Psoas muscle (tissue), 7 donors: ENCODE measurements at regions not wholly inside any gene's neighbourhood (a gene's known extent, or its start where the extent isn't known, plus 50 kb on each side); places are given as distances from the start of the nearest gene placed in this dataset.
A peak's percentile ranks its signal among the peaks of the same experiment; 100 is the strongest.

ENCODE experiments used
- ATAC-seq, 4 donors: fragments of 200-7000 bp; cut with Tn5 transposase; one replicate each; pipeline ENCODE4 v1.9.1; 2020; ENCODE audit warnings: moderate library complexity in 3 of 4, mild to moderate bottlenecking in 2 of 4
- DNase-seq, 2 donors: peaks; one replicate each; pipeline ENCODE4 v3.0.0-alpha.2; 2020
- H3K27ac ChIP-seq: fragments of 200-600 bp; one replicate; pipeline ENCODE4 v1.8.0; 2022
- H3K27me3 ChIP-seq, 3 donors: fragments of 200-600 bp in 1 of 3; one replicate each; pipeline versions ENCODE4 v1.6.1 to v1.8.0; 2013 to 2022; ENCODE audit warnings: low read length in 2 of 3, mild to moderate bottlenecking in 2 of 3, moderate library complexity in 1 of 3; ENCODE audit not compliant: insufficient read depth in 3 of 3
- H3K36me3 ChIP-seq, 2 donors: fragments of 200-600 bp in 1 of 2; one replicate each; pipeline versions ENCODE4 v1.6.1 to v1.8.0; 2013 to 2022; ENCODE audit warnings: low read depth in 1 of 2, mild to moderate bottlenecking in 1 of 2, moderate library complexity in 1 of 2; ENCODE audit not compliant: insufficient read depth in 1 of 2
- H3K4me1 ChIP-seq: fragments of 200-600 bp; one replicate; pipeline ENCODE4 v1.8.0; 2022
- H3K4me3 ChIP-seq: fragments of 200-600 bp; one replicate; pipeline ENCODE4 v1.8.0; 2022; ENCODE audit warnings: mild to moderate bottlenecking
- H3K9me3 ChIP-seq: fragments of 200-600 bp; one replicate; pipeline ENCODE4 v1.8.0; 2022
- WGBS, 3 donors: extraction: QIAGEN DNeasy Blood & Tissue Kit; methylation state at CpG; one replicate each; pipeline versions ENCODE4 v1.1.6 to v1.1.7; 2013; 5-methylcytosine and 5-hydroxymethylcytosine counted together
- intact Hi-C, 2 donors: fragments of 100-400 bp; cut with DNase I; formaldehyde crosslinking; loops; one replicate each; pipeline versions ENCODE4 v1.11.0 to v1.14.2; 2022
- TF ChIP-seq, protein P1 (sequence below): fragments of 200-600 bp; IDR thresholded peaks from one replicate; pipeline ENCODE4 v1.8.0; 2022; ENCODE audit warnings: antibody characterized with exemption
- donor health status: healthy with polysubstance abuse.
- donor health status: DM: no; HTN: no; CAD: no; lungs with moderate emphysema.
- donor health status: Bipolar disorder and iron deficiency.
- donor health status: healthy.
- donor health status: DM: yes; HTN: yes; CAD: no.
- donor health status: DM: no; HTN: no; CAD: no.
- donor health status: DM: yes; HTN: yes; CAD: no.

DNA sequence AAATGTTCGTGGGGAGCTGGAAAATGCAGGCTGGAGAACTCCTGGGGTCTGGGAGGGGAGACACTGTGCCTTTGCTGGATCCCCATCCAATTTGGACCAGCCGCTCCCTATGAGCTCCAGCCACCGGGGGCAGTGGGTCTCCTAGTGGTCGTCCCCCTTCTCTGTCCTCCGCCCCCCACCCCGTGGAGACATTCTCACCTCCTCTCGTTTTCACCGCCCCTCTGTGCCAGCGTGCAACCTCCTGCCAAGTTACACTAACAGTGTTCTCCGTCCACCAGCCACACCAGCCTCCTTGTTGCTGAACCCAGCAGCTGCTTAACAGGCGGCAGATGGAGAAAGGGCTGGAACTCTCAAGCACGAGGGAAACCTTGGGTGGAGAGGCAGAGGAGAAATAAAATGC, 67.4 kb upstream of the SOX9 start:
- no peaks in the 10 kb centered on the region for H3K36me3 ChIP-seq
- peaks cover 0 to 3% (median 0%) of the 10 kb centered on the region in 3 donors for H3K27me3 ChIP-seq
- ATAC-seq (peak in 1 of 4 donors; percentile 46), DNase-seq (no peak)
- H3K4me3 ChIP-seq: no peak overlapping the region
- no peak overlapping the region for H3K27ac ChIP-seq
- intact Hi-C loops: no loop called here
- no peaks in the 10 kb centered on the region for H3K9me3 ChIP-seq
- 8 to 12% (median 10%) methylated on average over 12 of the region's 12 CpGs for WGBS, 3 donors
- TF ChIP-seq, protein P1, sequence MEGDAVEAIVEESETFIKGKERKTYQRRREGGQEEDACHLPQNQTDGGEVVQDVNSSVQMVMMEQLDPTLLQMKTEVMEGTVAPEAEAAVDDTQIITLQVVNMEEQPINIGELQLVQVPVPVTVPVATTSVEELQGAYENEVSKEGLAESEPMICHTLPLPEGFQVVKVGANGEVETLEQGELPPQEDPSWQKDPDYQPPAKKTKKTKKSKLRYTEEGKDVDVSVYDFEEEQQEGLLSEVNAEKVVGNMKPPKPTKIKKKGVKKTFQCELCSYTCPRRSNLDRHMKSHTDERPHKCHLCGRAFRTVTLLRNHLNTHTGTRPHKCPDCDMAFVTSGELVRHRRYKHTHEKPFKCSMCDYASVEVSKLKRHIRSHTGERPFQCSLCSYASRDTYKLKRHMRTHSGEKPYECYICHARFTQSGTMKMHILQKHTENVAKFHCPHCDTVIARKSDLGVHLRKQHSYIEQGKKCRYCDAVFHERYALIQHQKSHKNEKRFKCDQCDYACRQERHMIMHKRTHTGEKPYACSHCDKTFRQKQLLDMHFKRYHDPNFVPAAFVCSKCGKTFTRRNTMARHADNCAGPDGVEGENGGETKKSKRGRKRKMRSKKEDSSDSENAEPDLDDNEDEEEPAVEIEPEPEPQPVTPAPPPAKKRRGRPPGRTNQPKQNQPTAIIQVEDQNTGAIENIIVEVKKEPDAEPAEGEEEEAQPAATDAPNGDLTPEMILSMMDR: no peak
- no peaks in the 10 kb centered on the region for H3K4me1 ChIP-seq

DNA sequence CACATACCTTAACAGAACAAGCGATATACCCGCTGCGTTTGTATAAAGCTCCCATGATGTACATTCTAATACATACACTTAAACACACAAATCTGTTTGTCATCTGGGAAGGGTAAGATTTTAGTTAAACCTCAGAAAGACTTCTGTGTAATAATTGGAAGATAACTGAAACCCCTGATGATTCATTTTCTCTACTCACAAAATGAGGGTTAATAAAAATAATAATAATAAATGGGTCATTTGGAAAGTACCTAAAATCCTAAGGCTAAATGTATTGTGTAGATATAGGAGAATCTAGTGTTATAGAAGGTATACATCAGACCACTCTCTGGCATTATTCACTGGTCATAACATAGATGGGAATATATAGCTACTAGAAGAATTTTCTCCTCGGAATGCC, 64.7 kb upstream of the SOX9 start:
- intact Hi-C loops: no loop called here
- DNase-seq (no peak), ATAC-seq (no peak)
- H3K36me3 ChIP-seq: no peaks in the 10 kb centered on the region
- no peaks in the 10 kb centered on the region for H3K4me1 ChIP-seq
- no peak overlapping the region for H3K27ac ChIP-seq
- TF ChIP-seq, protein P1: no peak
- no peaks in the 10 kb centered on the region for H3K9me3 ChIP-seq
- H3K4me3 ChIP-seq: no peak overlapping the region
- 94 to 96% (median 94%) methylated on average over 4 of the region's 4 CpGs for WGBS, 3 donors
- H3K27me3 ChIP-seq: peaks cover 0 to 3% (median 0%) of the 10 kb centered on the region in 3 donors

DNA sequence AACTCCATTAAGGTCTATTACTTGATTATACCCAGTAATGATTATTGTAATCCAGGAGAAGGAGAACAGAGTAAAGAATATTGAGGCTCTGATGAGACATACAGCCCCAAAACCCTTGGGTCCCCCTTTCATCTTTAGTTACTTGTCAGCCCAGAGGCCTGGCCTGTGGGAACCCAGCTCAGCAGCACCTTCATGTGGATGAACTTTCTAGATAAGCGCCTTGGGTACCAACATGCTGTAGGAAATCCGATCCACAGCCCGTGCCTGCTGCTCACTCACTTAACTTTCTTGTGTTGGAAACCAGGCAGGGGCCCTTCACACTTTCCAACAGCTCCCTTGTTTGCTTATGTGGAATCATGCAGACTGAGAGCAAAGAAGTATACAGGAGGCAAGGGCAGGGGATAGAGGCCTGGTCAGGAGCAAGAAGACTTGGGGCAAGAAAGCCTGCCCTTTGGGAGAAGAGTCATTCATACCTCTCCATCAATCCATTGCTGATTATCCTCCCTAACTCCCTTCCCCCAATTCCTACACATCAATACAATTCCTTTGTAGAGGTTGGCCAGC, 64.0 kb upstream of the SOX9 start:
- TF ChIP-seq, protein P1: no peak
- Histone ChIP-seq H3K36me3 (no peaks in the 10 kb centered on the region), H3K27me3 (peaks cover 0 to 3% (median 0%) of the 10 kb centered on the region in 3 donors), H3K9me3 (no peaks in the 10 kb centered on the region), H3K4me1 (no peaks in the 10 kb centered on the region), H3K27ac (no peak overlapping the region), H3K4me3 (no peak overlapping the region)
- ATAC-seq (no peak), DNase-seq (no peak)
- 70 to 87% (median 85%) methylated on average over 3 of the region's 3 CpGs for WGBS, 3 donors
- intact Hi-C loops: no loop called here

DNA sequence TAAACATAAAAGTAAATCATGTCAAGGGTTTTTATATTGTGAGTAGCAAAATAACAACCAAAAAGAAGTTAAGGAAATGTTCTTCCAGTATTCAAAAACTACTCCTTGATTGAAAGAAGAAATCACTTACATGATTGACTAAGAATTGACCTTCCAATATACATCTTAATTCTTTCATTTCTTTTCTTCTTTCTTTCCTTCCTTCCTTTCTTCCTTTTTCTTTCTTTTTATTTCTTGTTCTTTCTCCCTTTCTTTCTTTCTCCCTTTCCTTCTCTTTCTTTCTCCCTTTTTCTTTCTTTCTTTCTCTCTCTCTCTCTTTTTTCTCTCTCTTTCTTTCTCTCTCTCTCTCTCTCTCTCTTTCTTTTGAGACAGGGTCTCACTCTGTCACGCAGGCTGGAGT, 60.7 kb upstream of the SOX9 start:
- Histone ChIP-seq H3K27me3 (no peaks in the 10 kb centered on the region), H3K4me3 (no peak overlapping the region), H3K36me3 (no peaks in the 10 kb centered on the region), H3K27ac (no peak overlapping the region), H3K4me1 (no peaks in the 10 kb centered on the region), H3K9me3 (no peaks in the 10 kb centered on the region)
- 77 to 84% (median 77%) methylated on average over 1 of the region's 1 CpG for WGBS, 3 donors
- ATAC-seq: no peak
- intact Hi-C loops: loop anchor here in 1 of 2 donors (10.0 kb wide), 1 partner anchor 175 kb away; no protein-coding TSS in a partner anchor
- TF ChIP-seq, protein P1: no peak
- DNase-seq: no peak

DNA sequence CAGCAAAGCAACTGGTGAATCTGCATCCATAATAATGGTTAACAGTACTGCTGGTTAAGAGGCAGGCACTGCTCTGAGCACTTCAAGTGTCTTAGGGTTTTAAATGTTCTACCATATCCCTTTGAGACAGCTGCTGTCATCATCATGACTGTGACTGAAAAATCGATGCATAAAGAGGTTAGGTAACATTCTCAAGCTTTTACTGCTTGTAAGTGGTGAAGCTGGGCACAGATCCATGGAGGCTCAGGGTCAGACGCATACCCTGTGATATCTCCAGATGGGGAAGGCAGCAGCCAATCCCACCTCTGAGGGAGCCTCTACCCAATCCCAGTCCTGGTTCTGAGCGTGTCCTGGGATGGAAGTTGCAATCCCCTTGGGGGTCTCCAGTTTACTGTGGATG, 57.6 kb upstream of the SOX9 start:
- ATAC-seq (no peak), DNase-seq (no peak)
- H3K4me3 ChIP-seq: no peak overlapping the region
- no peaks in the 10 kb centered on the region for H3K9me3 ChIP-seq
- no peak overlapping the region for H3K27ac ChIP-seq
- TF ChIP-seq, protein P1: no peak
- intact Hi-C loops: loop anchor here in 1 of 2 donors (10.0 kb wide), 1 partner anchor 178 kb away; no protein-coding TSS in a partner anchor
- H3K4me1 ChIP-seq: no peaks in the 10 kb centered on the region
- H3K36me3 ChIP-seq: no peaks in the 10 kb centered on the region
- H3K27me3 ChIP-seq: no peaks in the 10 kb centered on the region
- 37 to 58% (median 46%) methylated on average over 3 of the region's 3 CpGs for WGBS, 3 donors
